Progenitor cell of endocrine pancreas (in vitro differentiated cells): ENCODE measurements at regions not wholly inside any gene's neighbourhood (a gene's known extent, or its start where the extent isn't known, plus 50 kb on each side); places are given as distances from the start of the nearest gene placed in this dataset.

Experiments used
- DNase-seq: peaks from one replicate; pipeline ENCODE4 v3.0.0; 2021; ENCODE audit warnings: low spot score; ENCODE audit not compliant: unreplicated experiment
- H3K27ac Mint-ChIP-seq: 2 replicates; pipeline ENCODE4 v1.8.0; 2021; ENCODE audit warnings: mild to moderate bottlenecking, moderate library complexity, mixed read lengths
- H3K27me3 Mint-ChIP-seq: 2 replicates; pipeline ENCODE4 v1.8.0; 2021; ENCODE audit warnings: mixed read lengths
- H3K36me3 Mint-ChIP-seq: 2 replicates; pipeline ENCODE4 v1.8.0; 2022; ENCODE audit warnings: mixed read lengths; ENCODE audit not compliant: insufficient read depth
- H3K4me1 Mint-ChIP-seq: 2 replicates; pipeline ENCODE4 v1.8.0; 2021; ENCODE audit warnings: low read depth, mixed read lengths
- H3K4me3 Mint-ChIP-seq: 2 replicates; pipeline ENCODE4 v1.8.0; 2021; ENCODE audit warnings: low read depth, mild to moderate bottlenecking, moderate library complexity, mixed read lengths
- H3K9me3 Mint-ChIP-seq: 2 replicates; pipeline ENCODE4 v1.8.0; 2021; ENCODE audit warnings: low read depth, mixed read lengths
- CTCF ChIP-seq: fragments of 200-600 bp; sonication (generic); IDR thresholded peaks from one replicate; pipeline ENCODE4 v1.5.0; 2021; ENCODE audit warnings: antibody characterized with exemption, mild to moderate bottlenecking; ENCODE audit not compliant: unreplicated experiment

GRCh38 chr12:20125276-20125798, 243.0 kb upstream of the PDE3A start:
- Mint-ChIP-seq H3K4me3 (no peak overlapping the region), H3K36me3 (no peaks in the 10 kb centered on the region), H3K27ac (no peak overlapping the region), H3K4me1 (no peaks in the 10 kb centered on the region), H3K27me3 (no peaks in the 10 kb centered on the region), H3K9me3 (no peaks in the 10 kb centered on the region)
- no peak for DNase-seq
- TF ChIP-seq CTCF, result no peak

DNA sequence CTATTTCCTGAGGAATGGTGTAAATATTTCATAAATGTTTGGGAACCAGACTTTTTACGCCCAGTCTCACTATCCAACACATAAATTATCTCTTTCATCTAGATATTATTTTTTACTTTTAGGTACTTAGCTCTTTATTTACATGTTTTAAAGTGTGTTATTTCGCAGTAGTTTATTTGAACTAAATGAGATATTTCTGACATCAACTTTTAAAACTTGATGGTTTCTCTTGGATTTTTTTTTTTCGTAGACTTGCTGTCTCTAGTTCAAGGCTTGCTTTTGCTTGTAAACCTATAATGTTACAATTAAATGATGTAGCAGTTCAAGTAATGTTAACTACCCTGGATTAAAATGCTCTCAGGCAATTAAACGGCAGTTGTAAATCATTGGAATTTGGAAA, 241.7 kb upstream of the PDE3A start:
- DNase-seq, result no peak
- no peaks in the 10 kb centered on the region for H3K27me3 Mint-ChIP-seq
- no peaks in the 10 kb centered on the region for H3K4me1 Mint-ChIP-seq
- H3K27ac Mint-ChIP-seq, result no peak overlapping the region
- H3K36me3 Mint-ChIP-seq, result no peaks in the 10 kb centered on the region
- no peaks in the 10 kb centered on the region for H3K9me3 Mint-ChIP-seq
- TF ChIP-seq CTCF, result no peak
- no peak overlapping the region for H3K4me3 Mint-ChIP-seq

- Mint-ChIP-seq H3K27me3 (no peaks in the 10 kb centered on the region), H3K9me3 (no peaks in the 10 kb centered on the region), H3K36me3 (no peaks in the 10 kb centered on the region), H3K4me1 (no peaks in the 10 kb centered on the region), H3K27ac (no peak overlapping the region), H3K4me3 (no peak overlapping the region)
- no peak for TF ChIP-seq CTCF
- no peak for DNase-seq
Measured at GRCh38 chr12:20127413-20127812, 240.9 kb upstream of the PDE3A start.

DNA sequence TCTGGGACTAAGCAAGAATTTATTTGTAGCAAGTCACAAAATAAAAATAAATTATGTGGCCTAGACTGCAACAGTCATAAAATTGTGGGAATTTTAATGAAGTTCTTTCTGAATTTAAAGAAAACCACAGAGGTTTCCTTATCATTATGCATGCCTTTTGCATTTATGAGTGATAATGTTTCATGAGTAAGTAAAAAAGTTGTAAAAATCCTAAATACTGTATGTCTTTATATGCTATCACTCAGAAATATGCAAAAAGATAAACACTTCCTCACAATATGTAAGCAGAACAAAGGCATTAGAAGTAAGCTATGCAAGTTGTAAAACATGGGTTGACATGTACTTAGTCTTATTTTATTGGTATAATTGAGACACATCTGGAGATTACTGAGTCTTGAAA, 239.4 kb upstream of the PDE3A start:
- Mint-ChIP-seq H3K36me3 (no peaks in the 10 kb centered on the region), H3K27me3 (no peaks in the 10 kb centered on the region), H3K4me3 (no peak overlapping the region), H3K9me3 (no peaks in the 10 kb centered on the region), H3K27ac (no peak overlapping the region), H3K4me1 (no peaks in the 10 kb centered on the region)
- DNase-seq, result no peak
- TF ChIP-seq CTCF, result no peak

GRCh38 chr12:20132818-20133217, 235.5 kb upstream of the PDE3A start:
- H3K4me3 Mint-ChIP-seq, result no peak overlapping the region
- H3K27ac Mint-ChIP-seq, result no peak overlapping the region
- H3K27me3 Mint-ChIP-seq, result no peaks in the 10 kb centered on the region
- TF ChIP-seq CTCF, result no peak
- no peaks in the 10 kb centered on the region for H3K36me3 Mint-ChIP-seq
- DNase-seq, result no peak
- H3K4me1 Mint-ChIP-seq, result no peaks in the 10 kb centered on the region
- no peaks in the 10 kb centered on the region for H3K9me3 Mint-ChIP-seq
